CD14-positive monocyte (primary cell): ENCODE measurements at regions not wholly inside any gene's neighbourhood (a gene's known extent, or its start where the extent isn't known, plus 50 kb on each side); places are given as distances from the start of the nearest gene placed in this dataset.

ENCODE experiments used
- DNase-seq, 3 donors: peaks; one replicate each; pipeline ENCODE4 v3.0.0-alpha.2; 2011 to 2022
- H2AFZ ChIP-seq: 2 replicates; pipeline ENCODE4 v1.6.0; 2012; ENCODE audit warnings: mild to moderate bottlenecking, low read depth, low read length, inconsistent platforms; ENCODE audit not compliant: insufficient read depth, poor library complexity, severe bottlenecking
- H3K27ac ChIP-seq, 2 donors: 1 replicate in 1 of 2; 2 replicates in 1 of 2; pipeline ENCODE4 v1.5.1; 2012 to 2013; ENCODE audit warnings: low read length in 2 of 2, control low read depth in 1 of 2, inconsistent platforms in 1 of 2, low read depth in 1 of 2, mild to moderate bottlenecking in 1 of 2
- H3K27me3 ChIP-seq, 2 donors: one replicate each; pipeline versions ENCODE4 v1.6.0 to v1.6.1; 2011 to 2013; ENCODE audit warnings: low read length in 2 of 2; ENCODE audit not compliant: control insufficient read depth in 2 of 2, insufficient read depth in 2 of 2
- H3K36me3 ChIP-seq, 2 donors: replicated peaks in 1 of 2; 1 replicate in 1 of 2; 2 replicates in 1 of 2; pipeline versions ENCODE4 v1.5.1 to v1.6.1; 2012 to 2013; ENCODE audit warnings: low read length in 2 of 2, control low read depth in 1 of 2, inconsistent platforms in 1 of 2, mild to moderate bottlenecking in 1 of 2; ENCODE audit not compliant: insufficient read depth in 2 of 2, control insufficient read depth in 1 of 2
- H3K4me1 ChIP-seq, 2 donors: 1 replicate in 1 of 2; 2 replicates in 1 of 2; pipeline versions ENCODE4 v1.5.1 to v1.6.1; 2012 to 2013; ENCODE audit warnings: low read length in 2 of 2, control low read depth in 1 of 2, inconsistent platforms in 1 of 2, mild to moderate bottlenecking in 1 of 2, moderate library complexity in 1 of 2; ENCODE audit not compliant: insufficient read depth in 2 of 2, control insufficient read depth in 1 of 2
- H3K4me2 ChIP-seq: replicated peaks from 2 replicates; pipeline ENCODE3; 2012; ENCODE audit warnings: low read length, moderate library complexity, mild to moderate bottlenecking; ENCODE audit not compliant: poor library complexity, severe bottlenecking; ENCODE audit errors: extremely low read depth
- H3K4me3 ChIP-seq, 3 experiments: fragments of 200-600 bp in 1 of 3; sonication (generic) in 1 of 3; replicated peaks in 1 of 3; 1 replicate in 2 of 3; 2 replicates in 1 of 3; pipeline ENCODE4 v1.5.1; 2011 to 2013; ENCODE audit warnings: low read length in 3 of 3, mild to moderate bottlenecking in 3 of 3, control low read depth in 2 of 3, low read depth in 2 of 3, inconsistent platforms in 1 of 3, moderate library complexity in 1 of 3
- H3K79me2 ChIP-seq: 2 replicates; pipeline ENCODE4 v1.6.0; 2012; ENCODE audit warnings: mild to moderate bottlenecking, control low read depth, inconsistent platforms, low read length, moderate library complexity; ENCODE audit not compliant: insufficient read depth
- H3K9ac ChIP-seq: 2 replicates; pipeline ENCODE4 v1.6.0; 2017; ENCODE audit warnings: low read length, mild to moderate bottlenecking; ENCODE audit not compliant: insufficient read depth, poor library complexity, severe bottlenecking
- H3K9me3 ChIP-seq, 2 donors: replicated peaks in 1 of 2; 1 replicate in 1 of 2; 2 replicates in 1 of 2; pipeline versions ENCODE4 v1.5.1 to v1.6.1; 2012 to 2013; ENCODE audit warnings: low read length in 2 of 2, control low read depth in 1 of 2; ENCODE audit not compliant: control insufficient read depth in 1 of 2, insufficient read depth in 1 of 2
- H4K20me1 ChIP-seq: 2 replicates; pipeline ENCODE4 v1.6.0; 2012; ENCODE audit warnings: mild to moderate bottlenecking, low read length, control low read depth, moderate library complexity; ENCODE audit not compliant: insufficient read depth
- H3K27ac Mint-ChIP-seq, 7 donors: one replicate each; pipeline ENCODE4 v1.8.0; 2020; ENCODE audit warnings: mild to moderate bottlenecking in 7 of 7, mixed read lengths in 7 of 7, moderate library complexity in 6 of 7, inconsistent platforms in 2 of 7
- H3K27me3 Mint-ChIP-seq, 3 donors: one replicate each; pipeline ENCODE4 v1.8.0; 2021 to 2022; ENCODE audit warnings: low read depth in 3 of 3, mild to moderate bottlenecking in 3 of 3, mixed read lengths in 3 of 3, moderate library complexity in 3 of 3, inconsistent platforms in 1 of 3
- H3K36me3 Mint-ChIP-seq, 2 donors: one replicate each; pipeline ENCODE4 v1.8.0; 2020; ENCODE audit warnings: mixed read lengths in 2 of 2, inconsistent platforms in 1 of 2, mild to moderate bottlenecking in 1 of 2
- H3K4me1 Mint-ChIP-seq: one replicate; pipeline ENCODE4 v1.8.0; 2020; ENCODE audit warnings: mild to moderate bottlenecking, mixed read lengths
- H3K4me3 Mint-ChIP-seq, 2 donors: one replicate each; pipeline ENCODE4 v1.8.0; 2020; ENCODE audit warnings: mild to moderate bottlenecking in 2 of 2, mixed read lengths in 2 of 2, moderate library complexity in 1 of 2
- H3K9me3 Mint-ChIP-seq, 7 donors: one replicate each; pipeline ENCODE4 v1.8.0; 2020 to 2022; ENCODE audit warnings: mixed read lengths in 7 of 7, mild to moderate bottlenecking in 6 of 7, moderate library complexity in 6 of 7, inconsistent platforms in 2 of 7
- WGBS: methylation state at CpG from one replicate; pipeline ENCODE4 v1.1.5; 2013; ENCODE audit warnings: missing lambda C conversion rate; ENCODE audit not compliant: insufficient coverage; 5-methylcytosine and 5-hydroxymethylcytosine counted together
- intact Hi-C, 2 donors: fragments of 100-400 bp; cut with micrococcal nuclease; formaldehyde crosslinking; loops; one replicate each; pipeline versions ENCODE4 v1.15.0 to v1.15.1; 2023
- TF ChIP-seq, protein P1 (sequence below): fragments of 200-600 bp; IDR thresholded peaks from one replicate; pipeline ENCODE4 v1.8.0; 2022; ENCODE audit warnings: antibody characterized with exemption, mild to moderate bottlenecking

DNA sequence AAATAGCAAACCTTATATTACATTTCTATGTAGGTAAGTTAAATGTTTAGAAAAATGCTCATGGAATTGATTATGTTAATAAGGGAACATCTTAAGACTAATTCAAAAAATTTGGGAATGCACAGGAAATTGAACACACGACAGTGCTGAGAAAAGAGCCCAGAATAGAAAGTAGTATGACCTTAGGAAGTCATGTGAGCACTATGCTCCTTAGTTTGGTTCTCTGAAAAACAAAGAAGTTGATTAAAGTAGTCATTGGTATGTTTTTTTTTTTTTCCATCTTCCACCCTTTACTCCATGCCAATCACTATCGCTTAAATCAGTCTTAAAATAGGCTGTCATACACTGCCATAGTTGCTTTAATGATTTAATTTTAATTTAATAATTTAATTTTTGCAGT is 242.9 kb downstream of the ANKRD7 start:
- Histone ChIP-seq H3K4me2 (no peak overlapping the region), H3K9me3 (no peaks in the 10 kb centered on the region), H3K9ac (no peak overlapping the region), H3K27me3 (no peaks in the 10 kb centered on the region), H2AFZ (no peak overlapping the region), H3K4me3 (no peak overlapping the region), H3K36me3 (no peaks in the 10 kb centered on the region), H3K79me2 (no peaks in the 10 kb centered on the region), H3K4me1 (no peaks in the 10 kb centered on the region), H3K27ac (no peak overlapping the region), H4K20me1 (no peaks in the 10 kb centered on the region)
- no peak overlapping the region for H3K27ac Mint-ChIP-seq
- DNase-seq, result no peak
- no CpG with 5 or more reads among the region's 2 CpGs for WGBS
- no peaks in the 10 kb centered on the region for H3K36me3 Mint-ChIP-seq
- peaks cover 0 to 5% (median 1%) of the 10 kb centered on the region in 3 donors for H3K27me3 Mint-ChIP-seq
- TF ChIP-seq, protein P1, sequence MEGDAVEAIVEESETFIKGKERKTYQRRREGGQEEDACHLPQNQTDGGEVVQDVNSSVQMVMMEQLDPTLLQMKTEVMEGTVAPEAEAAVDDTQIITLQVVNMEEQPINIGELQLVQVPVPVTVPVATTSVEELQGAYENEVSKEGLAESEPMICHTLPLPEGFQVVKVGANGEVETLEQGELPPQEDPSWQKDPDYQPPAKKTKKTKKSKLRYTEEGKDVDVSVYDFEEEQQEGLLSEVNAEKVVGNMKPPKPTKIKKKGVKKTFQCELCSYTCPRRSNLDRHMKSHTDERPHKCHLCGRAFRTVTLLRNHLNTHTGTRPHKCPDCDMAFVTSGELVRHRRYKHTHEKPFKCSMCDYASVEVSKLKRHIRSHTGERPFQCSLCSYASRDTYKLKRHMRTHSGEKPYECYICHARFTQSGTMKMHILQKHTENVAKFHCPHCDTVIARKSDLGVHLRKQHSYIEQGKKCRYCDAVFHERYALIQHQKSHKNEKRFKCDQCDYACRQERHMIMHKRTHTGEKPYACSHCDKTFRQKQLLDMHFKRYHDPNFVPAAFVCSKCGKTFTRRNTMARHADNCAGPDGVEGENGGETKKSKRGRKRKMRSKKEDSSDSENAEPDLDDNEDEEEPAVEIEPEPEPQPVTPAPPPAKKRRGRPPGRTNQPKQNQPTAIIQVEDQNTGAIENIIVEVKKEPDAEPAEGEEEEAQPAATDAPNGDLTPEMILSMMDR, result no peak
- intact Hi-C loops, result no loop called here
- H3K4me1 Mint-ChIP-seq, result no peaks in the 10 kb centered on the region
- no peak overlapping the region for H3K4me3 Mint-ChIP-seq
- H3K9me3 Mint-ChIP-seq, result no peaks in the 10 kb centered on the region

DNA sequence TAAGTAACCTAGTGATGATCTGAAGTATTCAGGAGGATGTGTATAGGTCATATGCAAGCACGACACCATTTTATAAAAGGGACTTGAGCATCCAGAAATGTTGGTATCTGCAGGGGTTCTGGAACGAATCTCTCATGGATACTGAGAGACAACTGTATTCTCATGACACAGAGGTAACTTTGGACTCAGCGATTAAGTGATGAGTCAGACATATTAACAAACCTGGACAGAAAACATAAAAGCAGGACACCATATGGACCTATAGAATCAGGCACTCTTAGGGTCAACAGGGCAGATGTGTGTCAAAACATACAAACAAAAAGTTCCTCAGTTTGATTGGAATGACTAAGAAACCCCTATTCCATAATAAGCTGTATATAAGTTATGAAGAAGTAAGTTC is 248.1 kb downstream of the ANKRD7 start:
- Mint-ChIP-seq H3K27ac (no peak overlapping the region), H3K27me3 (peaks cover 0 to 2% (median 0%) of the 10 kb centered on the region in 3 donors), H3K36me3 (no peaks in the 10 kb centered on the region), H3K4me1 (no peaks in the 10 kb centered on the region), H3K4me3 (no peak overlapping the region), H3K9me3 (no peaks in the 10 kb centered on the region)
- TF ChIP-seq, protein P1, result no peak
- Histone ChIP-seq H3K9me3 (no peaks in the 10 kb centered on the region), H4K20me1 (no peaks in the 10 kb centered on the region), H3K27ac (no peak overlapping the region), H3K4me3 (no peak overlapping the region), H3K79me2 (no peaks in the 10 kb centered on the region), H3K4me1 (no peaks in the 10 kb centered on the region), H2AFZ (no peak overlapping the region), H3K27me3 (no peaks in the 10 kb centered on the region), H3K9ac (no peak overlapping the region), H3K4me2 (no peak overlapping the region), H3K36me3 (no peaks in the 10 kb centered on the region)
- intact Hi-C loops, result no loop called here
- DNase-seq, result no peak
- 90% methylated on average over 3 of the region's 3 CpGs for WGBS
